ENCODE measurements at regions not wholly inside any gene's neighbourhood (a gene's known extent, or its start where the extent isn't known, plus 50 kb on each side); places are given as distances from the start of the nearest gene placed in this dataset.
"Not testable (repeated sequence)": the region's sequence is repeated elsewhere in the genome, so short reads cannot be mapped to it uniquely, and the experiment has no call there.

- no peak for DNase-seq (ENCODE audit: low read depth)
These were observed 75.0 kb upstream of the MBNL1 start for GRCh38 chr3:152193673-152194267.

DNA sequence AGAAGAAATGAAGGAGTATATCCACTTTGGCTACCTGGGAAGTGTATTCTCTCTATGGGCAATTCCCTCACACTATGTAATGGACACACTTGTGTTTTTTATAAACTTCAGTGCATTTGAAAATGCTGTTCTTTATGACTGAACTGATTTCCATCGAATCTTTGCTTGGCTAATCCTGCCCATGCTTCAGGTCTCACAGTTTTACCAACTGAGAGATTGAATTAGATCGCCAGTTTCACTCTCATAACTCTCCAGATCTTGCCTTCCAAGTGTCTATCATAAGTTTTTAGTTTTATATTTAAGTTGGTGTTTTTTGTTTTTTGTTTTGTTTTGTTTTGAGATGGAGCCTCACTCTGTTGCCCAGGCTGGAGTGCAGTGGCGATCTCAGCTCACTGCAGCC lies 73.5 kb upstream of the MBNL1 start:
- no peak for DNase-seq (ENCODE audit: low read depth)

DNA sequence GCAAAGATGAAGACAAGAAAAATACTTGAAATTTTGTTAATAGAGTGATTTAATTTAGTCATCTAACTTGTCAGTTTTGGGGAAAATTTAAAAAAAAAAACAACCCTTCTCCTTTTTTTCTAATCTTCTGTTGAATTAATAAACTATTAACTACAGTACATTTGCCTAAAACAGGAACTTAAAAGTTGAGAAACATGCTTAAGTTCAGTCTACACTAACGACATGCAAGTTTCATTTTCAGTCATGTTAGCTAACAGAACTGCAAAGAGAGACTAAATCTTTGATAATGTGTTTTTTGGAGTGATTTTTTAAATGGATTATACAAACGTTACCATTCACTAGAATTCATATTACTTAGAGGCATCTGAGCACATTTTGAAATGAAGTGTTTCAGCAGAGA lies 71.9 kb upstream of the MBNL1 start:
- no peak for DNase-seq (ENCODE audit: low read depth)

- DNase-seq (ENCODE audit: low read depth): no peak
These were observed 71.3 kb upstream of the MBNL1 start for GRCh38 chr3:152197451-152197850.

- no peak for DNase-seq (ENCODE audit: low read depth)
These were observed 70.8 kb upstream of the MBNL1 start for GRCh38 chr3:152197937-152198336.

GRCh38 chr3:152198665-152199064 lies 70.1 kb upstream of the MBNL1 start:
- no peak for DNase-seq (ENCODE audit: low read depth)

- DNase-seq (ENCODE audit: low read depth): no peak
These were observed 69.5 kb upstream of the MBNL1 start for GRCh38 chr3:152199102-152199840.

DNA sequence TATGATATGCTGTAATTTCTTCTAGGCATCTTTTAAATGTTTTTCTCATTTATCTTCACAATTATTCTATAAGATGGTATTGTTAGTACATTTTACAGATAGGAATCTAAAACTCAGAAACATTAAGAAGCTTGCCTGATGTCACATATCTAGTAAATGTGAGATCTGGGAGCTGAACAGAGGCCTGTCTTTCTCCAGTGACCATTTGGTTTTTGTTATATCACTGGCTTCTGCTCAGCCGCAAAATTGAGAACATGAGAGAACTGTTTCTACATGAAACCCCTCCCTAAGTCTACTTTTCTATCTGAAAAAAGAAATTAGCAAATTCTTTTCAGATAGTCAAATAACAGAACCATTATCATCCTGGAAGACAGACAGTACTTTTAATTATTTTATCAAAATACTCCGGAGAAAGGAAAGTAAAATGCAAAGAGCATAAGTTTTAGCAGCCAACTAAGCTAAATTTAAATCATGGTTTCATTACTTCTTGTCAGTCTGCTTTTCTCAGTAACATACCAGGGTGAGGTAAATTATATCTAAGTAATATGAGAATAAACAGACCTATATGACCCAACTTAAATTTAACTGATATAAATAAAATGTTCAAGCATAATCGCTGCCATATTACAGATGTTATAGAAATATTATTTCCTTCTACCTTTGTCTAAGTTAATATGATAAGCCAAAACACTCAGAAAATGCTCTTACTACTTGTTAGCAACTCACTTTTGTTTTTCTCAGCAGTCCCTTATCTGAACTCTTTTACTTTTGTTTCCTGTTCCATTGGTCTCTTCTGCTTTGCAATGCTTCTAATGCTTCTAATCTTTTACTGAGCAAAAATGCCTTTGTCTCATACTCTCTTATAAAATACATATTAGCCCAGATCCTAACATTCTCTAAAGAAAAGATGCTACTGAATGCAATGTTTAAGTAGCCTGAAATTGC lies 68.0 kb upstream of the MBNL1 start:
- DNase-seq (ENCODE audit: low read depth): no peak

DNA sequence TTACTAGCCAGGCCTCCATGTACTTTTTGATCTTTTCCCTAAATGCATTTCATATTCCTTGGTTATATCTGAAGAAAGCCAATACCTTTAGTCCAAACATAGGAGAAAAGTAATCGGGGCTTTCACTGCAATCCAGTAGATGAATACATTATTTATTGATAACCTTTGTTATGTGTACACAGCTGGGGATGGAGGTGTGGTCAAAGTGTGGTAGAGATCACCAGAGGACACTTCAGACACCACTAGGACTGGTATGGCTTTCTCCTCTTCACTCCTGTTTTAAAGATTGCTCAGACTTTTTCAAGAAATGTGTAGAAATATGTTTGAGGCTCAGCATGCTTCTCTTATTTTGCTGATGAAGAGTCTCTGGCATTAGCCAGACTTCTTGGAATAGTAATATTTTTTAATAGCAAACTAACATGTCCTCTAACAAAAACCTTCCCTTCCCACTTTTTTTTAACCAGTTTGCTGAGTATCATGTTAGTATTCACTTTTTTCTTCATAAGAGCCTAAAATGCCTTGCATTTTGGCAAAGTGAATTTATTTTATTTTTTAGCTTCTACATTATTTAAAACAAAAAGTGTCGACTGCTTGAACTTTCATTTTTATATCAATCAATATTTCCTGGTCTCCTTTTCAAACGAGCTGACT lies 65.6 kb upstream of the MBNL1 start:
- no peak for DNase-seq (ENCODE audit: low read depth)

- DNase-seq (ENCODE audit: low read depth): no peak
These were observed 65.1 kb upstream of the MBNL1 start for GRCh38 chr3:152203652-152204051.

DNA sequence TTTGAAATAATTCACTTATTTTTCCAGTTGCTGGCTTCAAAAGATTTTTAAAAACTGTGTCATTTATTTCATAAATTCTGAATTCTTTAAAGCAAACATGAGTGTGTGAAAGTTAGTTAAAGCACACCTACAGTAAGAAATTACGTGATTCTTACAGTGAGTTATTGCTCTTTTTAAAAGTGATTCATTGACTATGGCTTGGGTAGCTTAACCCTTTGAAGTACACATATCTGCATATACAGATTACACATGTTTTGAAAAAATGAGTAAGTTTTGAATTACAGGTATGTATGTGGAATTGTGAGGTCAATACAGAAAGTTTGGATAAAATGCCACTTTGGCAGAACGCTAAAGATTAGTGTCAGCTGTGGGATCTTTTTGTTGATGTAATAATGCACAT lies 64.5 kb upstream of the MBNL1 start:
- DNase-seq (ENCODE audit: low read depth): no peak

GRCh38 chr3:152205097-152205593 lies 63.6 kb upstream of the MBNL1 start:
- DNase-seq (ENCODE audit: low read depth): no peak

DNA sequence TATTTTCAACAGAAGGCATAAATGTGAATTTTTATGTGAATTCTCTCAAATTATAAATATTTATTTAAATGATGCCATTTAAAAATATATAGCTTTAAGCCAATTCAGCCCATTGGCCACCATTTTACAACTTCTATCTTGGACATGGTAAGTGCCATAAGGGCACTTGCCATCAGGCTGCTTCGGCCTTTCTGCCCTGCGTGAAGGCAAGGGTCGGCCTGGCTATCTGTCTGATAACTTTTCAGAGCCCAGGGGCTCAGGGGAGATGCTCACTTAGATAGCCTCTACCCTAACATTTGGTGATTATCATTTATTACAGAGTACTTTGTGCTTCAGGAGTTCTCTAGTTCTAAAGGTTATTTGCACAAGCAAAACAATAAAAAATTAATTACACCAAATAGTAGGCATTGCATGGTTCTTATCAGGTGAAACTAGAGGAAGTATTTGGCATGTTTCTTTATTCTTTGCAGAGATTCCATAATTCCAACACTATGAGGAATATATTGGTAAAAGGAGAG lies 62.4 kb upstream of the MBNL1 start:
- DNase-seq (ENCODE audit: low read depth): no peak

DNA sequence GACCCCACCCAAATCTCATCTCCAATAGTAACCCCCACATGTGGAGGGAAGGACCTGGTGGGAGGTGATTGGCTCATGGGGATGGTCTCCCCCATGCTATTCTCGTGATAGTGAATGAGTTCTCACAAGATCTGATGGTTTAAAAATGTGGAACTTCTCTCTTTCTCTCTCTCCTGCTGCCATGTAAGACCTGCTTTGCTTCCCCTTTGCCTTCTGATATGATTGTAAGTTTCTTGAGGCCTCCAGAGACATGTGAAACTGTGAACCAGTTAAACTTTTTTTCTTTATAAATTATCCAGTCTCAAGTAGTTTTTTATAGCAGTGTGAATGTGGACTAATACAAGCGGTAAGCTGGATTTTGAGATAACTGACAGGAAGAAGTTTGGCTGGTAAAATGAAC lies 60.3 kb upstream of the MBNL1 start:
- no peak for DNase-seq (ENCODE audit: low read depth)

DNA sequence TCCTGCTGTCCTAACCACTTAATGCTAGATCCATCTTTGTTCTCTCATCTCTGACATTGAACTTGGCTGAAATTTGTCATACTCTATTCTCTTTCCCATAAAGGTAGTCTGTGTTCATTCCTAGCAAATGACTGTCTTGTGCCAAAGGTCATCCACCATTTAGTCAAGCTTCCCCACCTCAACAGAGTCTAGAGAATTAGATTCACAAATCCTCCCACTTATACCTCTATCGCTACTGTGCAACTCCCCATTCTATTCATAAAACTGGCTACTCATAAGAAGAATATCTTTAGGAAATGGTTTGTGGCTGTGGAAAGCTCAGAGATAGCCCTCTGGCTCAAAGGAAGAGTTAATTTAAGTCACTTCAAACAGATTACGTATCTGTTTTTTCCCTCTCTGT lies 59.7 kb upstream of the MBNL1 start:
- DNase-seq (ENCODE audit: low read depth): no peak

GRCh38 chr3:152209776-152210175 lies 59.0 kb upstream of the MBNL1 start:
- no peak for DNase-seq (ENCODE audit: low read depth)

DNA sequence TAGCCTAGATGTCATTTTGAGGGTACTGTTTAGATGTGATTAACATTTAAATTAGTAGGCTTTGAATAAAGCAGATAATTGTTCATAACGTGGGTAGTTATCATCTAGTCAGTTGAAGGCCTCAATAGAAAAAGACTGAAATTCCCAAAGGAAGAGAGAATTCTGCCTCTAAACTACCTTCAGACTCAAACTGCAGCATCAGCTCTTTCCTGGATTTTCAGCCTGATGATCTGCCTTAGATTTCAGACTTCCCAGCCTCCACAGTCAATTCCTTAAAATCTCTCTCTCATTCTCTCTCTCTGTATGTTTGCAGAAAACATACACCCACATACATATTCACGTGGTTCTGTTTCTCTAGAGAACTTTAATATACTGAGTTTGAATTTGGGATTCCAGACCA lies 58.0 kb upstream of the MBNL1 start:
- no peak for DNase-seq (ENCODE audit: low read depth)

DNA sequence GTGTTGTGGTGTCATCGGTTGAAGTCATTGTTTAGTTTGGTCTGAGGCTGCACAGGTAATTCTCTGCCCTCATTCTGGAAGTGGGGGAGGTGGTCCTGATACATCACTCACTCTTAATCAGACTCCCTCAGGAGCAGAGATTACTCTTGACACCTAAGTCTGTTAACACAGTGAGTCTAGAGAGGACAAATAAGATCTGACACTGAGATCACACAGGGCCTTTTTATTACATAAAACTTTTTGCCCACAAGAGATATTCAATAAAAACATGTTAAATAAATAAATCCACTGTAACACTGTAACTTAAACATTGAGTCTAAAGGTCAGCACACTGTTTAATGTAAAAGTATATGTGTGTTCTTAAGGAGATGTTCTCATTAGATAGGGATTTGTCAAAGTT lies 57.1 kb upstream of the MBNL1 start:
- DNase-seq (ENCODE audit: low read depth): no peak

DNA sequence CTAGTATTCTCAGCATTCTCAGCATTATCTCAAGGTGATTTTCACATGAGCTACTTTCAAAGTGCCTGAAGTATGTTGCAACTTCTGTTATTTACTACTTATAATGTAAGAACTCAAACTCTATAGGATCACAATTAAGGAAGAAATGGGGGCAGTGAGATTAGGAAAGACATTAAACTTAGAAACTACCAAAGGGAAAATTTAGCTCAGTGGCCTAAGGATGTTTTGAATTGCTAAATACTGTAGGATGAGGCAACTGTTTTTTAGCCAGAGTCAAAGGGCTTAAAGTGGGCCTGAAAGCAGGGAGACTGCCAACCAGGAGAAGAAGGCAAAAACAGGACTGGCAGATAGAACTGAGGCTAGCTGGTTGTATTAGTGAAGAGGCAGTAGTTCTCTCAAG lies 55.5 kb upstream of the MBNL1 start:
- DNase-seq (ENCODE audit: low read depth): no peak

- no peak for DNase-seq (ENCODE audit: low read depth)
These were observed 54.8 kb upstream of the MBNL1 start for GRCh38 chr3:152213938-152214337.

GRCh38 chr3:152216960-152217865 lies 51.5 kb upstream of the MBNL1 start:
- not testable (repeated sequence) for DNase-seq (ENCODE audit: low read depth)

All from GM04503 (cell line).